B cell (primary cell): ENCODE measurements at regions not wholly inside any gene's neighbourhood (a gene's known extent, or its start where the extent isn't known, plus 50 kb on each side); places are given as distances from the start of the nearest gene placed in this dataset.

ENCODE experiments used
- EZH2 ChIP-seq: IDR thresholded peaks from 2 replicates; pipeline ENCODE4 v1.6.1; 2012; ENCODE audit warnings: borderline replicate concordance, low read depth, mild to moderate bottlenecking, moderate library complexity, low read length; ENCODE audit not compliant: insufficient read depth, poor library complexity, severe bottlenecking
- TF ChIP-seq, protein P1 (sequence below): fragments of 200-600 bp; IDR thresholded peaks from one replicate; pipeline ENCODE4 v1.8.0; 2022; ENCODE audit warnings: antibody characterized with exemption, mild to moderate bottlenecking

DNA sequence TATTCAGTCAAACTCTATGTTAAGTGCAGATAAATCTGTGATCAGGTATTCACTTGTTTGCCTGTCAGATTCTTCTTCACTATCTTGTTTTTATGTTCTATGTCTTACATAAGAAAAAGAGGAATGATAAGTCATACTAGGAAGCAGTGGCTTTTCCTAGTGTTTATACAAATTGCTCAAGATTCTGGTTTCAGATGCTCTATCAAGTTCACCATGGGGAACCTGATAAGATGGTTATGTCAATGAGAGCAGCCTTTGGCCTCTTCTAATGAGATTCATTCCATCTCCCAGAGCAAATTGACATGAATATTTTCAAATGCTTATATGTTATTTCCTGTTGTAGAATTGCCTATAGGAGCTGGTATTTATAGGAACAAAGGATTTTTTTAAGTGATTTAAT, 218.8 kb upstream of the TMPRSS15 start:
- TF ChIP-seq, protein P1, sequence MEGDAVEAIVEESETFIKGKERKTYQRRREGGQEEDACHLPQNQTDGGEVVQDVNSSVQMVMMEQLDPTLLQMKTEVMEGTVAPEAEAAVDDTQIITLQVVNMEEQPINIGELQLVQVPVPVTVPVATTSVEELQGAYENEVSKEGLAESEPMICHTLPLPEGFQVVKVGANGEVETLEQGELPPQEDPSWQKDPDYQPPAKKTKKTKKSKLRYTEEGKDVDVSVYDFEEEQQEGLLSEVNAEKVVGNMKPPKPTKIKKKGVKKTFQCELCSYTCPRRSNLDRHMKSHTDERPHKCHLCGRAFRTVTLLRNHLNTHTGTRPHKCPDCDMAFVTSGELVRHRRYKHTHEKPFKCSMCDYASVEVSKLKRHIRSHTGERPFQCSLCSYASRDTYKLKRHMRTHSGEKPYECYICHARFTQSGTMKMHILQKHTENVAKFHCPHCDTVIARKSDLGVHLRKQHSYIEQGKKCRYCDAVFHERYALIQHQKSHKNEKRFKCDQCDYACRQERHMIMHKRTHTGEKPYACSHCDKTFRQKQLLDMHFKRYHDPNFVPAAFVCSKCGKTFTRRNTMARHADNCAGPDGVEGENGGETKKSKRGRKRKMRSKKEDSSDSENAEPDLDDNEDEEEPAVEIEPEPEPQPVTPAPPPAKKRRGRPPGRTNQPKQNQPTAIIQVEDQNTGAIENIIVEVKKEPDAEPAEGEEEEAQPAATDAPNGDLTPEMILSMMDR, result no peak
- TF ChIP-seq EZH2, result no peak
